CD4-positive, alpha-beta T cell (primary cell): ENCODE measurements at regions not wholly inside any gene's neighbourhood (a gene's known extent, or its start where the extent isn't known, plus 50 kb on each side); places are given as distances from the start of the nearest gene placed in this dataset.
"Not testable (repeated sequence)": the region's sequence is repeated elsewhere in the genome, so short reads cannot be mapped to it uniquely, and the experiment has no call there.

Source experiments
- ATAC-seq: fragments of 200-7000 bp; cut with Tn5 transposase; one replicate; pipeline ENCODE4 v1.10.0; 2022; ENCODE audit warnings: mild to moderate bottlenecking; ENCODE audit not compliant: poor library complexity
- CTCF ChIA-PET: fragments of 350-600 bp; sonication (Branson Sonifier 250); formaldehyde crosslinking; loops from one replicate; lab custom pipeline; 2021; ENCODE audit warnings: antibody characterized with exemption, inconsistent platforms; lab: Charles Lee
- POLR2A ChIA-PET: fragments of 350-600 bp; sonication (Branson Sonifier 250); formaldehyde crosslinking; loops from one replicate; lab custom pipeline; 2021; ENCODE audit warnings: antibody characterized with exemption, inconsistent platforms; lab: Charles Lee
- DNase-seq, 14 experiments: peaks; one replicate each; pipeline ENCODE4 v3.0.0-alpha.2; 2013 to 2020; ENCODE audit warnings: mixed read lengths in 2 of 14
- H3K27ac ChIP-seq, 2 donors: one replicate each; pipeline versions ENCODE4 v1.5.1 to v1.7.0; 2013; ENCODE audit warnings: low read length in 2 of 2, low read depth in 1 of 2, mild to moderate bottlenecking in 1 of 2
- H3K27me3 ChIP-seq, 2 experiments: 1 replicate in 1 of 2; 2 replicates in 1 of 2; pipeline versions ENCODE4 v1.6.1 to v1.7.0; 2013; ENCODE audit warnings: low read length in 2 of 2, control low read depth in 1 of 2, mild to moderate bottlenecking in 1 of 2, moderate library complexity in 1 of 2; ENCODE audit not compliant: insufficient read depth in 2 of 2, control insufficient read depth in 1 of 2
- H3K36me3 ChIP-seq: one replicate; pipeline ENCODE4 v1.6.1; 2013; ENCODE audit warnings: low read length, control low read depth; ENCODE audit not compliant: insufficient read depth
- H3K4me1 ChIP-seq: one replicate; pipeline ENCODE4 v1.6.1; 2013; ENCODE audit warnings: low read length, control low read depth; ENCODE audit not compliant: insufficient read depth
- H3K4me3 ChIP-seq: one replicate; pipeline ENCODE4 v1.5.1; 2013; ENCODE audit warnings: mild to moderate bottlenecking, low read length, moderate library complexity
- H3K9me3 ChIP-seq, 2 experiments: 1 replicate in 1 of 2; 2 replicates in 1 of 2; pipeline versions ENCODE4 v1.6.1 to v1.7.0; 2013; ENCODE audit warnings: low read length in 2 of 2, mild to moderate bottlenecking in 2 of 2, control low read depth in 1 of 2, moderate library complexity in 1 of 2; ENCODE audit not compliant: control insufficient read depth in 1 of 2, insufficient read depth in 1 of 2
- H3K27ac Mint-ChIP-seq: one replicate; pipeline ENCODE4 v1.8.0; 2020; ENCODE audit warnings: mixed read lengths
- H3K27me3 Mint-ChIP-seq: one replicate; pipeline ENCODE4 v1.8.0; 2021; ENCODE audit warnings: mixed read lengths
- H3K36me3 Mint-ChIP-seq: one replicate; pipeline ENCODE4 v1.8.0; 2021; ENCODE audit warnings: low read depth, mixed read lengths
- H3K4me1 Mint-ChIP-seq: one replicate; pipeline ENCODE4 v1.8.0; 2021; ENCODE audit warnings: low read depth, mixed read lengths
- H3K4me3 Mint-ChIP-seq: one replicate; pipeline ENCODE4 v1.8.0; 2020; ENCODE audit warnings: mild to moderate bottlenecking, mixed read lengths
- H3K9me3 Mint-ChIP-seq: one replicate; pipeline ENCODE4 v1.8.0; 2020; ENCODE audit warnings: mixed read lengths
- intact Hi-C, 2 experiments: fragments of 100-400 bp; cut with DNase I in 1 of 2; cut with micrococcal nuclease in 1 of 2; formaldehyde crosslinking; loops; one replicate each; pipeline versions ENCODE4 v1.15.1 to v1.9.0; 2023 to 2025; cut with DNase I, micrococcal nuclease
- TF ChIP-seq, protein P1 (sequence below): fragments of 200-600 bp; IDR thresholded peaks from one replicate; pipeline ENCODE4 v1.8.0; 2022; ENCODE audit warnings: antibody characterized with exemption, mild to moderate bottlenecking

DNA sequence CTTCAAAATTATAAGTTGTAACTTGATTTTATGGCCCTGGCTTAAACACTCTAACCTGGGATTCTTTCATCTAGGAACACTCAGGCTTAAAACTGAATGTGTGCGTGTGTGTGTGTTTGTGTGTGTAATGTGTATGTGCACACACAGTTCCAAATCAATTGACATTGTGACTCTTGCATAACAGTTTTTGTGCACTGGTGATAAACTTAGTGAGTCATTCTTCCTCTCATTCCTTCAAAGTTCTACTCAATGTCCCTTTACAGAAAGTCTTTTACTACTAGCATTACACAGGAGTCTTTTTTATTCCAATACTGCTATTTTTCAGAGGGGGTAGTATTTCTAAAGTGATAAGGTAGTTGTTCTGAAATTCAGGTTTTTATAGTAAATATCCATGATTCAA is 943.6 kb downstream of the KCNT2 start:
- intact Hi-C loops, result no loop called here
- Mint-ChIP-seq H3K27ac (no peak overlapping the region), H3K27me3 (no peaks in the 10 kb centered on the region), H3K36me3 (no peaks in the 10 kb centered on the region), H3K4me1 (no peaks in the 10 kb centered on the region), H3K4me3 (no peak overlapping the region), H3K9me3 (peaks cover 7% of the 10 kb centered on the region)
- DNase-seq (no peak), ATAC-seq (no peak)
- no peaks in the 10 kb centered on the region for H3K36me3 ChIP-seq
- H3K9me3 ChIP-seq, result no peaks in the 10 kb centered on the region
- no peaks in the 10 kb centered on the region for H3K4me1 ChIP-seq
- no peak overlapping the region for H3K27ac ChIP-seq
- H3K4me3 ChIP-seq, result no peak overlapping the region
- ChIA-PET POLR2A (no interaction called here), CTCF (no interaction called here)
- TF ChIP-seq, protein P1, sequence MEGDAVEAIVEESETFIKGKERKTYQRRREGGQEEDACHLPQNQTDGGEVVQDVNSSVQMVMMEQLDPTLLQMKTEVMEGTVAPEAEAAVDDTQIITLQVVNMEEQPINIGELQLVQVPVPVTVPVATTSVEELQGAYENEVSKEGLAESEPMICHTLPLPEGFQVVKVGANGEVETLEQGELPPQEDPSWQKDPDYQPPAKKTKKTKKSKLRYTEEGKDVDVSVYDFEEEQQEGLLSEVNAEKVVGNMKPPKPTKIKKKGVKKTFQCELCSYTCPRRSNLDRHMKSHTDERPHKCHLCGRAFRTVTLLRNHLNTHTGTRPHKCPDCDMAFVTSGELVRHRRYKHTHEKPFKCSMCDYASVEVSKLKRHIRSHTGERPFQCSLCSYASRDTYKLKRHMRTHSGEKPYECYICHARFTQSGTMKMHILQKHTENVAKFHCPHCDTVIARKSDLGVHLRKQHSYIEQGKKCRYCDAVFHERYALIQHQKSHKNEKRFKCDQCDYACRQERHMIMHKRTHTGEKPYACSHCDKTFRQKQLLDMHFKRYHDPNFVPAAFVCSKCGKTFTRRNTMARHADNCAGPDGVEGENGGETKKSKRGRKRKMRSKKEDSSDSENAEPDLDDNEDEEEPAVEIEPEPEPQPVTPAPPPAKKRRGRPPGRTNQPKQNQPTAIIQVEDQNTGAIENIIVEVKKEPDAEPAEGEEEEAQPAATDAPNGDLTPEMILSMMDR, result no peak
- H3K27me3 ChIP-seq, result no peaks in the 10 kb centered on the region

DNA sequence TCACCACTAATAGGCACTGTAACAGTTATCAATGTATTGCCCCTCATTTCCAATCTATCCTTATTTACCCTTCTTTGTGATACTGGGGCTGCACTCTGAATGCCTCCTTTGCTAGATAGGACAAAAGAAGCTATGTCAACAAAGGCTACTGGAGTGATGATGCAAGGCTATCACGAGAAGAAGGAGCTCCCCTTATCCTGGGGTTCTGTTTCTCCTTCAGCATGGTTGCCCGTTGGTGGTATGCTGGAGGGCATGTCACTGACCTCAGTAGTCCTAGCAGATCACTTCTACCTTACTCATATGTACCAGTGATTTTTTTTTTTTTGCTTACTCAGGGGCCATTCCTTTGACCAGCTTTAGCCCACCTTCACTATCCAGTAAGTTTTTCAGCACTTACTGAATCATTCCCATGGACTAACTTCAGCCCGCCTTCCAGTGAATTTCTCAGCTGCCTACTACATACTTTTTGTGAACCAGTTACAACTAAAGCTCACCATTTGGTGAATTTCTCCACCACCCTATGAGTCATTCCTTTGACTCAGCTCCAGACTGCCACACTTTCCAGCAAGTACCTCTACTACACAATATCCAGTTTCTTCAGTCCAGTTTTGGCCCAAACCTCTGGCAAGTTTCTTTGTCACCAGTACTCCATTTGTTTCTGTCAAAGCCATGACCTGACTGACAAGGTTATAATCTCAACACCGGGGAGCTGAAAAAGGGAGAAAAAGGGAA is 944.5 kb downstream of the KCNT2 start:
- no peak for DNase-seq
- Mint-ChIP-seq H3K27me3 (no peaks in the 10 kb centered on the region), H3K36me3 (no peaks in the 10 kb centered on the region), H3K27ac (no peak overlapping the region), H3K4me3 (no peak overlapping the region), H3K4me1 (no peaks in the 10 kb centered on the region), H3K9me3 (peaks cover 7% of the 10 kb centered on the region)
- Histone ChIP-seq H3K27me3 (no peaks in the 10 kb centered on the region), H3K4me3 (no peak overlapping the region), H3K4me1 (no peaks in the 10 kb centered on the region), H3K36me3 (no peaks in the 10 kb centered on the region), H3K9me3 (no peaks in the 10 kb centered on the region), H3K27ac (no peak overlapping the region)
- POLR2A ChIA-PET, result no interaction called here
- intact Hi-C loops, result no loop called here
- TF ChIP-seq, protein P1, result no peak
- no peak for ATAC-seq
- CTCF ChIA-PET, result interaction anchor here (0.8 kb wide), 1 partner anchor 19 kb away, joined by 3 read pairs; no protein-coding TSS in a partner anchor

DNA sequence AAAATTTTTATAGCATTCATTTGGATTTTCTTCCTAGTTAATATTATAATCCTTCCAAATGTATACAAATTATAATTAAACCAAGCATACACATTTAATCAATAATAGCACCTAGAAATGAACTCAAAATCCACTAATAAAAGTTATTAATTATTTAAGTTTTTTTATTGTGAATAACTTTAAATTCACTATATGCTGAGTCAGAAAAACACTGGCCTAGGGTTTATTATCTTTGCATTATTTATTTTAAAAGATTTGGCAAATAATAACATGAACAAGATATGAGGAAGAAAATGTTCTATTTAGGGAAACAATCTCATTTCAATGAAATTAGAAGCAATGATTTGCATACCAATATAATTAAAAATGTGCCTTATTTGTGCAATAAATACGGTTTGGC is 951.5 kb downstream of the KCNT2 start:
- CTCF ChIA-PET, result no interaction called here
- H3K27ac ChIP-seq, result no peak overlapping the region

DNA sequence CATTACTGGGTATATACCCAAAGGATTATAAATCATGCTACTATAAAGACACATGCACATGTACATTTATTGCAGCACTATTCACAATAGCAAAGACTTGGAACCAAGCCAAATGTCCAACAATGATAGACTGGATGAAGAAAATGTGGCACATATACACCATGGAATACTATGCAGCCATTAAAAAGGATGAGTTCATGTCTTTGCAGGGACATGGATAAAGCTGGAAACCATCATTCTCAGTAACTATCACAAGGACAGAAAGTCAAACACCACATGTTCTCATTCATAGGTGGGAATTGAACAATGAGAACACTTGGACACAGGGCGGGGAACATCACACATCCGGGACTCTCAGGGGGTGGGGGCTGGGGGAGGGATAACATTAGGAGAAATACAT is 959.4 kb downstream of the KCNT2 start:
- H3K4me1 Mint-ChIP-seq, H3K27ac Mint-ChIP-seq, H3K9me3 Mint-ChIP-seq, POLR2A ChIA-PET, H3K4me1 ChIP-seq, H3K27ac ChIP-seq, DNase-seq, H3K36me3 ChIP-seq, intact Hi-C loops, H3K36me3 Mint-ChIP-seq, H3K27me3 ChIP-seq, H3K9me3 ChIP-seq, H3K4me3 ChIP-seq, ATAC-seq, H3K4me3 Mint-ChIP-seq, CTCF ChIA-PET, H3K27me3 Mint-ChIP-seq: not testable (repeated sequence)

More for the DNA sequence above, 951.5 kb downstream of the KCNT2 start:
- POLR2A ChIA-PET, result no interaction called here
- Mint-ChIP-seq H3K27ac (no peak overlapping the region), H3K9me3 (peaks cover 4% of the 10 kb centered on the region), H3K27me3 (no peaks in the 10 kb centered on the region), H3K4me3 (no peak overlapping the region), H3K4me1 (no peaks in the 10 kb centered on the region), H3K36me3 (no peaks in the 10 kb centered on the region)
- TF ChIP-seq, protein P1, result no peak
- no peaks in the 10 kb centered on the region for H3K27me3 ChIP-seq
- no peak overlapping the region for H3K4me3 ChIP-seq
- DNase-seq (no peak), ATAC-seq (no peak)
- peaks cover 0 to 8% of the 10 kb centered on the region in 2 experiments for H3K9me3 ChIP-seq
- no peaks in the 10 kb centered on the region for H3K4me1 ChIP-seq
- intact Hi-C loops, result no loop called here
- no peaks in the 10 kb centered on the region for H3K36me3 ChIP-seq
